Activated T-cell treated with anti-CD3 and anti-CD28 coated beads, Interleukin-2, amount 50 U/mL, for 24 hours (primary cell): ENCODE measurements at regions not wholly inside any gene's neighbourhood (a gene's known extent, or its start where the extent isn't known, plus 50 kb on each side); places are given as distances from the start of the nearest gene placed in this dataset.
"Not testable (repeated sequence)": the region's sequence is repeated elsewhere in the genome, so short reads cannot be mapped to it uniquely, and the experiment has no call there.

Source experiments
- DNase-seq: peaks from one replicate; pipeline ENCODE4 v3.0.0-alpha.2; 2020
- H3K27ac Mint-ChIP-seq: 2 replicates; pipeline ENCODE4 v1.8.0; 2020; ENCODE audit warnings: mild to moderate bottlenecking, mixed read lengths
- H3K27me3 Mint-ChIP-seq: 2 replicates; pipeline ENCODE4 v1.8.0; 2020; ENCODE audit warnings: mixed read lengths
- H3K36me3 Mint-ChIP-seq: 2 replicates; pipeline ENCODE4 v1.8.0; 2020; ENCODE audit warnings: low read depth, mixed read lengths
- H3K4me1 Mint-ChIP-seq: 2 replicates; pipeline ENCODE4 v1.8.0; 2020; ENCODE audit warnings: low read depth, mixed read lengths
- H3K4me3 Mint-ChIP-seq: 2 replicates; pipeline ENCODE4 v1.8.0; 2020; ENCODE audit warnings: mild to moderate bottlenecking, moderate library complexity, mixed read lengths
- H3K9me3 Mint-ChIP-seq: 2 replicates; pipeline ENCODE4 v1.8.0; 2020; ENCODE audit warnings: mixed read lengths

GRCh38 chr15:78708713-78709260, 67.8 kb upstream of the CHRNB4 start:
- Mint-ChIP-seq H3K4me1 (peaks cover 2% of the 10 kb centered on the region), H3K36me3 (no peaks in the 10 kb centered on the region), H3K27me3 (peaks cover 44% of the 10 kb centered on the region), H3K27ac (no peak overlapping the region), H3K4me3 (no peak overlapping the region), H3K9me3 (no peaks in the 10 kb centered on the region)
- no peak for DNase-seq

GRCh38 chr15:78706481-78707235, 65.6 kb upstream of the CHRNB4 start:
- peaks cover 50% of the 10 kb centered on the region for H3K27me3 Mint-ChIP-seq
- H3K4me3 Mint-ChIP-seq, H3K4me1 Mint-ChIP-seq, H3K9me3 Mint-ChIP-seq, H3K27ac Mint-ChIP-seq, H3K36me3 Mint-ChIP-seq, DNase-seq: not testable (repeated sequence)

GRCh38 chr15:78703334-78704056, 62.5 kb upstream of the CHRNB4 start:
- H3K9me3 Mint-ChIP-seq, H3K4me3 Mint-ChIP-seq, DNase-seq, H3K36me3 Mint-ChIP-seq, H3K4me1 Mint-ChIP-seq, H3K27ac Mint-ChIP-seq: not testable (repeated sequence)
- peaks cover 42% of the 10 kb centered on the region for H3K27me3 Mint-ChIP-seq

GRCh38 chr15:78702609-78703333, 61.8 kb upstream of the CHRNB4 start:
- Mint-ChIP-seq H3K4me1 (no peaks in the 10 kb centered on the region), H3K27me3 (peaks cover 36% of the 10 kb centered on the region), H3K9me3 (no peaks in the 10 kb centered on the region), H3K27ac (no peak overlapping the region), H3K4me3 (no peak overlapping the region), H3K36me3 (no peaks in the 10 kb centered on the region)
- no peak for DNase-seq

- Mint-ChIP-seq H3K36me3 (no peaks in the 10 kb centered on the region), H3K27ac (no peak overlapping the region), H3K4me1 (no peaks in the 10 kb centered on the region), H3K9me3 (no peaks in the 10 kb centered on the region), H3K27me3 (peaks cover 10% of the 10 kb centered on the region), H3K4me3 (no peak overlapping the region)
- DNase-seq = no peak
These were observed 56.4 kb upstream of the CHRNB4 start for GRCh38 chr15:78697449-78697848.

GRCh38 chr15:78696436-78696835, 55.4 kb upstream of the CHRNB4 start:
- Mint-ChIP-seq H3K4me3 (no peak overlapping the region), H3K9me3 (no peaks in the 10 kb centered on the region), H3K36me3 (no peaks in the 10 kb centered on the region), H3K4me1 (no peaks in the 10 kb centered on the region), H3K27ac (no peak overlapping the region), H3K27me3 (peaks cover 7% of the 10 kb centered on the region)
- no peak for DNase-seq

GRCh38 chr15:78695854-78696253, 54.8 kb upstream of the CHRNB4 start:
- H3K27me3 Mint-ChIP-seq = peaks cover 5% of the 10 kb centered on the region
- no peak overlapping the region for H3K4me3 Mint-ChIP-seq
- H3K4me1 Mint-ChIP-seq = no peaks in the 10 kb centered on the region
- H3K27ac Mint-ChIP-seq = no peak overlapping the region
- H3K36me3 Mint-ChIP-seq = no peaks in the 10 kb centered on the region
- H3K9me3 Mint-ChIP-seq = no peaks in the 10 kb centered on the region
- DNase-seq = no peak

GRCh38 chr15:78695046-78695671, 54.1 kb upstream of the CHRNB4 start:
- Mint-ChIP-seq H3K4me1 (no peaks in the 10 kb centered on the region), H3K9me3 (no peaks in the 10 kb centered on the region), H3K4me3 (no peak overlapping the region), H3K27me3 (peaks cover 4% of the 10 kb centered on the region), H3K36me3 (no peaks in the 10 kb centered on the region), H3K27ac (no peak overlapping the region)
- DNase-seq = no peak

GRCh38 chr15:78691851-78692421, 50.9 kb upstream of the CHRNB4 start:
- Mint-ChIP-seq H3K4me1 (no peaks in the 10 kb centered on the region), H3K9me3 (no peaks in the 10 kb centered on the region), H3K27me3 (peaks cover 3% of the 10 kb centered on the region), H3K36me3 (no peaks in the 10 kb centered on the region), H3K4me3 (no peak overlapping the region), H3K27ac (no peak overlapping the region)
- DNase-seq = no peak

- Mint-ChIP-seq H3K27me3 (peaks cover 3% of the 10 kb centered on the region), H3K27ac (no peak overlapping the region), H3K36me3 (no peaks in the 10 kb centered on the region), H3K4me3 (no peak overlapping the region), H3K9me3 (no peaks in the 10 kb centered on the region), H3K4me1 (no peaks in the 10 kb centered on the region)
- DNase-seq = no peak
These were observed 50.3 kb upstream of the CHRNB4 start for GRCh38 chr15:78691167-78691850.
